ENCODE measurements at regions not wholly inside any gene's neighbourhood (a gene's known extent, or its start where the extent isn't known, plus 50 kb on each side); places are given as distances from the start of the nearest gene placed in this dataset.

DNA sequence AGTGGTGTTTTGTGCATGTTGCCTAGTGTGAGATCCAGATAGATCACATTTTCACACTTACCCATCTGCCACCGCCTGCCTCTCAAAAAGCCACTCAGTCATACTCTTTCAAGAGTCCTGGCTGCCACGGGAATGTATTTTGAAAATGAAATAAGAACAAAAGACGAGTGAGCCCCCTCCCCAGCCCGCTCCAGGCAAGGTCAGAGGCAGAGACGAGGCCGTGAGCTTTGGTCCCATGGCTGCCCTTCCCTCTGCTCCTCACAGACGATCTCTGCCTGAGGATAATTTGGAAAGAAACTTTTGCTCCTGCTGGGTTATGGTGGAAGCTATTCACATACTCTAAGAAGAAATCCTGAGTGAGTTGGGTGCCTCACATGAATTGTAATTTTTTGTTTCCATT, 924.3 kb downstream of the BCL11B start:
- Histone ChIP-seq H3K27ac (ENCODE audit: low read depth in 1 of 3, low read length in 2 of 3) (no peak overlapping the region), H3K4me1 (ENCODE audit: control insufficient read depth in 3 of 3, insufficient read depth in 2 of 3, low read depth in 1 of 3, low read length in 2 of 3) (no peaks in the 10 kb centered on the region), H3K4me3 (ENCODE audit: low read depth in 1 of 3, low read length in 3 of 3) (no peak overlapping the region), H3K9me3 (ENCODE audit: control insufficient read depth in 2 of 2, insufficient read depth in 1 of 2, low read depth in 1 of 2, low read length in 1 of 2) (no peaks in the 10 kb centered on the region), H3K27me3 (ENCODE audit: control insufficient read depth in 3 of 3, insufficient read depth in 3 of 3, low read length in 3 of 3) (no peaks in the 10 kb centered on the region), H3K36me3 (ENCODE audit: control insufficient read depth in 3 of 3, insufficient read depth in 2 of 3, low read depth in 1 of 3, low read length in 3 of 3) (no peaks in the 10 kb centered on the region)
- DNase-seq (no peak), FAIRE-seq (no peak)
- WGBS, 3 donors: 69 to 72% (median 71%) methylated on average over 7 of the region's 7 CpGs

DNA sequence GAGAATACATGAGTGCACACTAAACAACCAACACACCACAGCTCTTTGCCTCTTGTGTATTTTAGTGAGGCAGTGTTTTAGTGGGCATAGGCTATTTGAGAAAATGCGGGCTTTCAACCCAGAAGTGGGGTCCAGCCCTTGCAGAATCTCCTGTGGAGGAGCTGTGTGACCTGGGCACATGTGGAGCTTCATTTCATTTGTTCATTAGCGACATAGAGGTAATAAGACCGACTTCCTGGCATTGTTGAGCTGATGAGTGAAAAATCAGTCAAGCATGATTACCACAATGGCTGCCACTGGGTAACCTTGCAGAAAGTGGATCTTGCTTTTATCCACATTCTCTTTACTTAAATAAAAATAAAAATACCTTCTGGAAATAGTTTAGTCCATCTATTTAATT, 923.5 kb downstream of the BCL11B start:
- H3K36me3 ChIP-seq (ENCODE audit: control insufficient read depth in 3 of 3, insufficient read depth in 2 of 3, low read depth in 1 of 3, low read length in 3 of 3): no peaks in the 10 kb centered on the region
- H3K27me3 ChIP-seq (ENCODE audit: control insufficient read depth in 3 of 3, insufficient read depth in 3 of 3, low read length in 3 of 3): no peaks in the 10 kb centered on the region

DNA sequence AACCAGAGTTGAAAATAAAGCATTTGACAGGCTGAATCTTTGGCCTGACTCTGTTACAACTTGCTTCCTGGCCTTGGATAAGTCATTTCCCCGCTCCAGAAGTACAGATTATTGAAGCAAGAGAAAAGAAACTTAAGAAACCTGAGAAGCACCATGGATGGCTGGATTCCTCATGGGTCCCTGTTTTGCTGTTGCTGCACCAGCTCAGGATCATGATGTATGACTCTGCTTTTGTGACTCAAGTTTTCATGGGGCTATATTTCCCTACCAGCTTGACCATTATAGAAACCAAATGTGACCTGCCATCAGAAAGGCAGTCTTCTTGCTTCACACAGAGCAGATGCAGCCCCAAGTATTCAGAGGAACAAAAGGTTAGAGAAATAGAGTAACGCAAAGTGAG, 921.8 kb downstream of the BCL11B start:
- H3K4me1 ChIP-seq (ENCODE audit: control insufficient read depth in 3 of 3, insufficient read depth in 2 of 3, low read depth in 1 of 3, low read length in 2 of 3): no peaks in the 10 kb centered on the region
- DNase-seq (no peak), FAIRE-seq (no peak)
- no peaks in the 10 kb centered on the region for H3K36me3 ChIP-seq (ENCODE audit: control insufficient read depth in 3 of 3, insufficient read depth in 2 of 3, low read depth in 1 of 3, low read length in 3 of 3)
- no peaks in the 10 kb centered on the region for H3K9me3 ChIP-seq (ENCODE audit: control insufficient read depth in 2 of 2, insufficient read depth in 1 of 2, low read depth in 1 of 2, low read length in 1 of 2)
- no peak overlapping the region for H3K4me3 ChIP-seq (ENCODE audit: low read depth in 1 of 3, low read length in 3 of 3)
- H3K27ac ChIP-seq (ENCODE audit: low read depth in 1 of 3, low read length in 2 of 3): no peak overlapping the region
- WGBS, 3 donors: 85 to 87% (median 85%) methylated on average over 2 of the region's 2 CpGs
- no peaks in the 10 kb centered on the region for H3K27me3 ChIP-seq (ENCODE audit: control insufficient read depth in 3 of 3, insufficient read depth in 3 of 3, low read length in 3 of 3)

More for the DNA sequence above, 923.5 kb downstream of the BCL11B start:
- WGBS, 3 donors: 79 to 87% (median 81%) methylated on average over 3 of the region's 3 CpGs
- H3K4me1 ChIP-seq (ENCODE audit: control insufficient read depth in 3 of 3, insufficient read depth in 2 of 3, low read depth in 1 of 3, low read length in 2 of 3): no peaks in the 10 kb centered on the region
- no peaks in the 10 kb centered on the region for H3K9me3 ChIP-seq (ENCODE audit: control insufficient read depth in 2 of 2, insufficient read depth in 1 of 2, low read depth in 1 of 2, low read length in 1 of 2)
- no peak for DNase-seq
- no peak overlapping the region for H3K27ac ChIP-seq (ENCODE audit: low read depth in 1 of 3, low read length in 2 of 3)
- H3K4me3 ChIP-seq (ENCODE audit: low read depth in 1 of 3, low read length in 3 of 3): no peak overlapping the region
- no peak for FAIRE-seq

GRCh38 chr14:98364961-98365360, 907.0 kb downstream of the BCL11B start:
- no peak for FAIRE-seq
- H3K9me3 ChIP-seq (ENCODE audit: control insufficient read depth in 2 of 2, insufficient read depth in 1 of 2, low read depth in 1 of 2, low read length in 1 of 2): no peaks in the 10 kb centered on the region
- 67 to 79% (median 75%) methylated on average over 1 of the region's 1 CpG for WGBS, 3 donors

DNA sequence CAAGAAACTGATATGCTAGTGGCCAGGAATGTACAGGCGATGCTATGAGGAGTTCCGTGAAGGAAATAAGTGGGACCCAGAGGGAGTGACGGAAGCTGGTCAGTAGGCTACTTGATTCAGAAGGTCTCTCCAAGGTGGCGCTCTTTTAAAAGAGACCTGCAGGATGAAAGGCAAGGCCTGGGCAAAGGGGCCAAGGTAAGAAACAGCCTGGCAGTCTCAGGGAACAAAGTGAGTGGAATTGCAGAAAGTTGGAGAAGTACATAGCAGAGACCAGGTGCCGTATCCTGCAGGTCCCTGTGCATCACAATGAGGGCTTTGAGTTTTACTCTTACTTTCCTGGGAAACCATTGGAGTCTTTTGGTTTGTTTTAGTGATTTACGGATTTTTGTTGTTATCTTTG, 905.6 kb downstream of the BCL11B start:
- no peak for DNase-seq
- 83 to 90% (median 88%) methylated on average over 6 of the region's 6 CpGs for WGBS, 3 donors
- H3K27me3 ChIP-seq (ENCODE audit: control insufficient read depth in 3 of 3, insufficient read depth in 3 of 3, low read length in 3 of 3): no peaks in the 10 kb centered on the region
- no peaks in the 10 kb centered on the region for H3K9me3 ChIP-seq (ENCODE audit: control insufficient read depth in 2 of 2, insufficient read depth in 1 of 2, low read depth in 1 of 2, low read length in 1 of 2)
- no peak overlapping the region for H3K4me3 ChIP-seq (ENCODE audit: low read depth in 1 of 3, low read length in 3 of 3)
- no peaks in the 10 kb centered on the region for H3K4me1 ChIP-seq (ENCODE audit: control insufficient read depth in 3 of 3, insufficient read depth in 2 of 3, low read depth in 1 of 3, low read length in 2 of 3)
- H3K36me3 ChIP-seq (ENCODE audit: control insufficient read depth in 3 of 3, insufficient read depth in 2 of 3, low read depth in 1 of 3, low read length in 3 of 3): no peaks in the 10 kb centered on the region
- FAIRE-seq: no peak
- H3K27ac ChIP-seq (ENCODE audit: low read depth in 1 of 3, low read length in 2 of 3): no peak overlapping the region

More at GRCh38 chr14:98364961-98365360, 907.0 kb downstream of the BCL11B start:
- no peak for DNase-seq
- Histone ChIP-seq H3K27ac (ENCODE audit: low read depth in 1 of 3, low read length in 2 of 3) (no peak overlapping the region), H3K27me3 (ENCODE audit: control insufficient read depth in 3 of 3, insufficient read depth in 3 of 3, low read length in 3 of 3) (no peaks in the 10 kb centered on the region), H3K4me3 (ENCODE audit: low read depth in 1 of 3, low read length in 3 of 3) (no peak overlapping the region), H3K36me3 (ENCODE audit: control insufficient read depth in 3 of 3, insufficient read depth in 2 of 3, low read depth in 1 of 3, low read length in 3 of 3) (no peaks in the 10 kb centered on the region), H3K4me1 (ENCODE audit: control insufficient read depth in 3 of 3, insufficient read depth in 2 of 3, low read depth in 1 of 3, low read length in 2 of 3) (no peaks in the 10 kb centered on the region)

GRCh38 chr14:98368221-98368620, 903.8 kb downstream of the BCL11B start:
- whole genome bisulfite sequencing, 3 donors: 62 to 87% (median 80%) methylated on average over 1 of the region's 1 CpG
- H3K9me3 ChIP-seq (ENCODE audit: control insufficient read depth in 2 of 2, insufficient read depth in 1 of 2, low read depth in 1 of 2, low read length in 1 of 2): no peaks in the 10 kb centered on the region
- DNase-seq (no peak), FAIRE-seq (no peak)
- H3K27ac ChIP-seq (ENCODE audit: low read depth in 1 of 3, low read length in 2 of 3): no peak overlapping the region
- no peaks in the 10 kb centered on the region for H3K36me3 ChIP-seq (ENCODE audit: control insufficient read depth in 3 of 3, insufficient read depth in 2 of 3, low read depth in 1 of 3, low read length in 3 of 3)
- H3K4me1 ChIP-seq (ENCODE audit: control insufficient read depth in 3 of 3, insufficient read depth in 2 of 3, low read depth in 1 of 3, low read length in 2 of 3): no peaks in the 10 kb centered on the region
- H3K27me3 ChIP-seq (ENCODE audit: control insufficient read depth in 3 of 3, insufficient read depth in 3 of 3, low read length in 3 of 3): no peaks in the 10 kb centered on the region
- H3K4me3 ChIP-seq (ENCODE audit: low read depth in 1 of 3, low read length in 3 of 3): no peak overlapping the region

GRCh38 chr14:98368916-98369315, 903.1 kb downstream of the BCL11B start:
- no peaks in the 10 kb centered on the region for H3K36me3 ChIP-seq (ENCODE audit: control insufficient read depth in 3 of 3, insufficient read depth in 2 of 3, low read depth in 1 of 3, low read length in 3 of 3)
- H3K27me3 ChIP-seq (ENCODE audit: control insufficient read depth in 3 of 3, insufficient read depth in 3 of 3, low read length in 3 of 3): no peaks in the 10 kb centered on the region
- DNase-seq (no peak), FAIRE-seq (no peak)
- no peaks in the 10 kb centered on the region for H3K4me1 ChIP-seq (ENCODE audit: control insufficient read depth in 3 of 3, insufficient read depth in 2 of 3, low read depth in 1 of 3, low read length in 2 of 3)
- H3K9me3 ChIP-seq (ENCODE audit: control insufficient read depth in 2 of 2, insufficient read depth in 1 of 2, low read depth in 1 of 2, low read length in 1 of 2): no peaks in the 10 kb centered on the region
- 78 to 83% (median 78%) methylated on average over 3 of the region's 3 CpGs for WGBS, 3 donors
- no peak overlapping the region for H3K27ac ChIP-seq (ENCODE audit: low read depth in 1 of 3, low read length in 2 of 3)
- H3K4me3 ChIP-seq (ENCODE audit: low read depth in 1 of 3, low read length in 3 of 3): no peak overlapping the region

- Histone ChIP-seq H3K27me3 (ENCODE audit: control insufficient read depth in 3 of 3, insufficient read depth in 3 of 3, low read length in 3 of 3) (no peaks in the 10 kb centered on the region), H3K9me3 (ENCODE audit: control insufficient read depth in 2 of 2, insufficient read depth in 1 of 2, low read depth in 1 of 2, low read length in 1 of 2) (no peaks in the 10 kb centered on the region), H3K4me1 (ENCODE audit: control insufficient read depth in 3 of 3, insufficient read depth in 2 of 3, low read depth in 1 of 3, low read length in 2 of 3) (no peaks in the 10 kb centered on the region), H3K36me3 (ENCODE audit: control insufficient read depth in 3 of 3, insufficient read depth in 2 of 3, low read depth in 1 of 3, low read length in 3 of 3) (no peaks in the 10 kb centered on the region), H3K27ac (ENCODE audit: low read depth in 1 of 3, low read length in 2 of 3) (no peak overlapping the region), H3K4me3 (ENCODE audit: low read depth in 1 of 3, low read length in 3 of 3) (no peak overlapping the region)
- FAIRE-seq (no peak), DNase-seq (no peak)
- WGBS, 3 donors: 52 to 64% (median 58%) methylated on average over 2 of the region's 2 CpGs
Measured at GRCh38 chr14:98369344-98369743, 902.7 kb downstream of the BCL11B start.

DNA sequence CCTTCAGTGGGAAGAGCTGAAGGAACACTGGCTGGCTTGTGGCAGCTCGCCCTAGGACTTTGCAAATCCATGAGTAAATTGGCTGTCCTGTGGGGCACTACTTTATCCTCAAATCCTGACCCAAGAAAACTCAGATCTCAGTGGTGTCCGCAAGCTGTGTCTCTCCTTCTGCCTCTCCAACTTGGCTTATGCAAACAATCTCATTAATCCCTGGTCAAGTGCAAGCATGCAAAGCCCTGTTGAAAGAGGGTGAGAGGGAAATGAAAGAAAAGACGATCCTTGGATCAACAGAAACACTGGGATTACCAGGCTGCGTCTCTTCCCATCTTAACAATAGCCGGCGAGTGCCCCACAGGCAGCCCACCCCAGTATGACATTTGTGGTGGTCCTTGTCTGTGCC, 901.6 kb downstream of the BCL11B start:
- H3K36me3 ChIP-seq (ENCODE audit: control insufficient read depth in 3 of 3, insufficient read depth in 2 of 3, low read depth in 1 of 3, low read length in 3 of 3): no peaks in the 10 kb centered on the region

More for the DNA sequence above, 901.6 kb downstream of the BCL11B start:
- DNase-seq (no peak), FAIRE-seq (no peak)
- H3K4me3 ChIP-seq (ENCODE audit: low read depth in 1 of 3, low read length in 3 of 3): no peak overlapping the region
- no peak overlapping the region for H3K27ac ChIP-seq (ENCODE audit: low read depth in 1 of 3, low read length in 2 of 3)
- H3K9me3 ChIP-seq (ENCODE audit: control insufficient read depth in 2 of 2, insufficient read depth in 1 of 2, low read depth in 1 of 2, low read length in 1 of 2): no peaks in the 10 kb centered on the region
- 41 to 58% (median 46%) methylated on average over 6 of the region's 6 CpGs for WGBS, 3 donors
- H3K4me1 ChIP-seq (ENCODE audit: control insufficient read depth in 3 of 3, insufficient read depth in 2 of 3, low read depth in 1 of 3, low read length in 2 of 3): no peaks in the 10 kb centered on the region
- no peaks in the 10 kb centered on the region for H3K27me3 ChIP-seq (ENCODE audit: control insufficient read depth in 3 of 3, insufficient read depth in 3 of 3, low read length in 3 of 3)
